Endodermal cell (in vitro differentiated cells): ENCODE measurements at regions not wholly inside any gene's neighbourhood (a gene's known extent, or its start where the extent isn't known, plus 50 kb on each side); places are given as distances from the start of the nearest gene placed in this dataset.

Experiments used
- DNase-seq: peaks from one replicate; pipeline ENCODE4 v3.0.0-alpha.2; 2017
- H3K27ac ChIP-seq: 2 replicates; pipeline ENCODE4 v1.5.1; 2013; ENCODE audit warnings: mild to moderate bottlenecking, low read depth, low read length, moderate library complexity
- H3K27me3 ChIP-seq: 2 replicates; pipeline ENCODE4 v1.6.1; 2013; ENCODE audit warnings: mild to moderate bottlenecking, low read length, moderate library complexity; ENCODE audit not compliant: insufficient read depth, control insufficient read depth, poor library complexity, severe bottlenecking
- H3K36me3 ChIP-seq: 2 replicates; pipeline ENCODE4 v1.7.0; 2013; ENCODE audit warnings: mild to moderate bottlenecking, low read length, moderate library complexity; ENCODE audit not compliant: control insufficient read depth, insufficient read depth
- H3K4me1 ChIP-seq: one replicate; pipeline ENCODE4 v1.7.0; 2013; ENCODE audit warnings: low read length; ENCODE audit not compliant: control insufficient read depth, insufficient read depth
- H3K4me3 ChIP-seq: 2 replicates; pipeline ENCODE4 v1.5.1; 2013; ENCODE audit warnings: mild to moderate bottlenecking, low read length, moderate library complexity
- H3K9ac ChIP-seq: 2 replicates; pipeline ENCODE4 v1.6.1; 2013; ENCODE audit warnings: mild to moderate bottlenecking, low read length, moderate library complexity; ENCODE audit not compliant: poor library complexity, severe bottlenecking; ENCODE audit errors: extremely low read depth
- H3K9me3 ChIP-seq: 2 replicates; pipeline ENCODE4 v1.6.1; 2013; ENCODE audit warnings: mild to moderate bottlenecking, low read length, moderate library complexity; ENCODE audit not compliant: control insufficient read depth
- H3K27ac Mint-ChIP-seq: 2 replicates; pipeline ENCODE4 v1.8.0; 2020; ENCODE audit warnings: mixed read lengths
- H3K27me3 Mint-ChIP-seq: 2 replicates; pipeline ENCODE4 v1.8.0; 2021; ENCODE audit warnings: mild to moderate bottlenecking, mixed read lengths; ENCODE audit not compliant: insufficient read depth
- H3K36me3 Mint-ChIP-seq: 2 replicates; pipeline ENCODE4 v1.8.0; 2020; ENCODE audit warnings: low read depth, mixed read lengths
- H3K4me1 Mint-ChIP-seq: 2 replicates; pipeline ENCODE4 v1.8.0; 2020; ENCODE audit warnings: mixed read lengths
- H3K4me3 Mint-ChIP-seq: 2 replicates; pipeline ENCODE4 v1.8.0; 2020; ENCODE audit warnings: mild to moderate bottlenecking, moderate library complexity, mixed read lengths
- H3K9me3 Mint-ChIP-seq: 2 replicates; pipeline ENCODE4 v1.8.0; 2020; ENCODE audit warnings: mild to moderate bottlenecking, mixed read lengths
- CTCF ChIP-seq: fragments of 200-600 bp; sonication (generic); conservative IDR thresholded peaks from 2 replicates; pipeline ENCODE4 v1.5.0; 2021; ENCODE audit warnings: antibody characterized with exemption, mild to moderate bottlenecking
- WGBS, 2 experiments: methylation state at CpG; one replicate each; pipeline versions ENCODE4 v1.1.5 to v1.1.7; 2013; ENCODE audit warnings: missing lambda C conversion rate in 2 of 2, mixed read lengths in 1 of 2; ENCODE audit not compliant: insufficient coverage in 1 of 2, insufficient read length in 1 of 2; 5-methylcytosine and 5-hydroxymethylcytosine counted together

GRCh38 chr2:204074456-204074855 lies 137.9 kb downstream of the ICOS start:
- peaks cover 1% of the 10 kb centered on the region for H3K9me3 Mint-ChIP-seq
- no peak overlapping the region for H3K27ac Mint-ChIP-seq
- Histone ChIP-seq H3K4me3 (no peak overlapping the region), H3K9me3 (no peaks in the 10 kb centered on the region), H3K4me1 (no peaks in the 10 kb centered on the region), H3K27ac (no peak overlapping the region), H3K9ac (no peak overlapping the region), H3K36me3 (no peaks in the 10 kb centered on the region), H3K27me3 (no peaks in the 10 kb centered on the region)
- no peaks in the 10 kb centered on the region for H3K4me1 Mint-ChIP-seq
- H3K36me3 Mint-ChIP-seq: no peaks in the 10 kb centered on the region
- no peaks in the 10 kb centered on the region for H3K27me3 Mint-ChIP-seq
- no peak for TF ChIP-seq CTCF
- no peak overlapping the region for H3K4me3 Mint-ChIP-seq
- 86 to 100% methylated on average over 1 of the region's 1 CpG for WGBS, 2 experiments
- DNase-seq: no peak

- Mint-ChIP-seq H3K27me3 (no peaks in the 10 kb centered on the region), H3K4me1 (peaks cover 17% of the 10 kb centered on the region), H3K27ac (no peak overlapping the region), H3K4me3 (no peak overlapping the region), H3K36me3 (no peaks in the 10 kb centered on the region), H3K9me3 (peaks cover 1% of the 10 kb centered on the region)
- H3K27me3 ChIP-seq: no peaks in the 10 kb centered on the region
- no peak overlapping the region for H3K9ac ChIP-seq
- WGBS, 2 experiments: 92 to 95% methylated on average over 2 to 4 of the region's 4 CpGs
- H3K4me1 ChIP-seq: peaks cover 7% of the 10 kb centered on the region
- no peak for TF ChIP-seq CTCF
- no peaks in the 10 kb centered on the region for H3K9me3 ChIP-seq
- DNase-seq: no peak
- no peak overlapping the region for H3K4me3 ChIP-seq
- H3K36me3 ChIP-seq: no peaks in the 10 kb centered on the region
- H3K27ac ChIP-seq: no peak overlapping the region
Measured at GRCh38 chr2:204078003-204078698, 141.6 kb downstream of the ICOS start.

- Histone ChIP-seq H3K27ac (no peak overlapping the region), H3K36me3 (no peaks in the 10 kb centered on the region), H3K4me1 (peaks cover 7% of the 10 kb centered on the region), H3K4me3 (no peak overlapping the region), H3K27me3 (no peaks in the 10 kb centered on the region), H3K9ac (no peak overlapping the region), H3K9me3 (peaks cover 8% of the 10 kb centered on the region)
- H3K4me1 Mint-ChIP-seq: peaks cover 35% of the 10 kb centered on the region
- no peak for DNase-seq
- peaks cover 7% of the 10 kb centered on the region for H3K9me3 Mint-ChIP-seq
- H3K36me3 Mint-ChIP-seq: no peaks in the 10 kb centered on the region
- H3K4me3 Mint-ChIP-seq: no peak overlapping the region
- no peaks in the 10 kb centered on the region for H3K27me3 Mint-ChIP-seq
- peak overlapping the region; percentile 15 for H3K27ac Mint-ChIP-seq
- 84 to 88% methylated on average over 10 to 12 of the region's 12 CpGs for WGBS, 2 experiments
- TF ChIP-seq CTCF: no peak
Measured at GRCh38 chr2:204081487-204082425, 145.2 kb downstream of the ICOS start.
